Endothelial cell (in vitro differentiated cells): ENCODE measurements at regions not wholly inside any gene's neighbourhood (a gene's known extent, or its start where the extent isn't known, plus 50 kb on each side); places are given as distances from the start of the nearest gene placed in this dataset.

Experiments used
- DNase-seq: peaks from one replicate; pipeline ENCODE4 v3.0.0; 2021; ENCODE audit warnings: low spot score
- H3K27ac Mint-ChIP-seq: one replicate; pipeline ENCODE4 v1.8.0; 2021; ENCODE audit warnings: mixed read lengths, inconsistent platforms; ENCODE audit not compliant: unreplicated experiment
- H3K27me3 Mint-ChIP-seq: one replicate; pipeline ENCODE4 v1.8.0; 2021; ENCODE audit warnings: mild to moderate bottlenecking, moderate library complexity, mixed read lengths, inconsistent platforms; ENCODE audit not compliant: unreplicated experiment
- H3K36me3 Mint-ChIP-seq: one replicate; pipeline ENCODE4 v1.8.0; 2021; ENCODE audit warnings: mild to moderate bottlenecking, low read depth, mixed read lengths, inconsistent platforms; ENCODE audit not compliant: unreplicated experiment
- H3K4me1 Mint-ChIP-seq: one replicate; pipeline ENCODE4 v1.8.0; 2021; ENCODE audit warnings: mild to moderate bottlenecking, mixed read lengths, inconsistent platforms; ENCODE audit not compliant: unreplicated experiment
- H3K4me3 Mint-ChIP-seq: one replicate; pipeline ENCODE4 v1.8.0; 2021; ENCODE audit warnings: mild to moderate bottlenecking, mixed read lengths, inconsistent platforms; ENCODE audit not compliant: unreplicated experiment
- H3K9me3 Mint-ChIP-seq: one replicate; pipeline ENCODE4 v1.8.0; 2021; ENCODE audit warnings: mixed read lengths, inconsistent platforms; ENCODE audit not compliant: unreplicated experiment
- TF ChIP-seq, protein P1 (sequence below): fragments of 200-600 bp; sonication (generic); IDR thresholded peaks from one replicate; pipeline ENCODE4 v1.5.0; 2021; ENCODE audit warnings: antibody characterized with exemption; ENCODE audit not compliant: unreplicated experiment

DNA sequence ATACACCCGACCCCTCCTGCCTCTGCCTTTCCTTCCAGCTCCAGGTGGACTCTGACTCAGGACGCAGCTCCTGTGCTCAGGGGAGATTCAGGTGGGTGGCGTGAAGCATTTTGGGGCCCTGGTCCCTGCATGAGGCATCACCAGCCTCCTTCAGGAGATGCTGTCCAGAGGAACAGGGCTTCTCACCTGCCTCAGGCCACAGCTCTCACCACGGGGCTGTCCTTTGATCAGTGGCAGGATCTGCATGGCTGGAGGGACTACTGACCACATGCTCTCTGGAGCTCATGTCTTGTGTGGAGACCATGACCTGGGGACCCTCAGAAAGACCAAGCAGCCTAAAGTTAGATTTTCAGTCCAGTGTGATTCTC is 58.8 kb downstream of the GGTLC2 start:
- H3K27ac Mint-ChIP-seq, result no peak overlapping the region
- no peak for DNase-seq
- H3K4me1 Mint-ChIP-seq, result peaks cover 8% of the 10 kb centered on the region
- TF ChIP-seq, protein P1, sequence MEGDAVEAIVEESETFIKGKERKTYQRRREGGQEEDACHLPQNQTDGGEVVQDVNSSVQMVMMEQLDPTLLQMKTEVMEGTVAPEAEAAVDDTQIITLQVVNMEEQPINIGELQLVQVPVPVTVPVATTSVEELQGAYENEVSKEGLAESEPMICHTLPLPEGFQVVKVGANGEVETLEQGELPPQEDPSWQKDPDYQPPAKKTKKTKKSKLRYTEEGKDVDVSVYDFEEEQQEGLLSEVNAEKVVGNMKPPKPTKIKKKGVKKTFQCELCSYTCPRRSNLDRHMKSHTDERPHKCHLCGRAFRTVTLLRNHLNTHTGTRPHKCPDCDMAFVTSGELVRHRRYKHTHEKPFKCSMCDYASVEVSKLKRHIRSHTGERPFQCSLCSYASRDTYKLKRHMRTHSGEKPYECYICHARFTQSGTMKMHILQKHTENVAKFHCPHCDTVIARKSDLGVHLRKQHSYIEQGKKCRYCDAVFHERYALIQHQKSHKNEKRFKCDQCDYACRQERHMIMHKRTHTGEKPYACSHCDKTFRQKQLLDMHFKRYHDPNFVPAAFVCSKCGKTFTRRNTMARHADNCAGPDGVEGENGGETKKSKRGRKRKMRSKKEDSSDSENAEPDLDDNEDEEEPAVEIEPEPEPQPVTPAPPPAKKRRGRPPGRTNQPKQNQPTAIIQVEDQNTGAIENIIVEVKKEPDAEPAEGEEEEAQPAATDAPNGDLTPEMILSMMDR, result no peak
- H3K9me3 Mint-ChIP-seq, result no peaks in the 10 kb centered on the region
- peaks cover 4% of the 10 kb centered on the region for H3K27me3 Mint-ChIP-seq
- no peak overlapping the region for H3K4me3 Mint-ChIP-seq
- H3K36me3 Mint-ChIP-seq, result no peaks in the 10 kb centered on the region

- Mint-ChIP-seq H3K9me3 (no peaks in the 10 kb centered on the region), H3K4me3 (no peak overlapping the region), H3K4me1 (peaks cover 3% of the 10 kb centered on the region), H3K27ac (no peak overlapping the region), H3K27me3 (peaks cover 4% of the 10 kb centered on the region), H3K36me3 (no peaks in the 10 kb centered on the region)
- TF ChIP-seq, protein P1, result no peak
- no peak for DNase-seq
Measured at GRCh38 chr22:22703715-22704114, 59.3 kb downstream of the GGTLC2 start.

DNA sequence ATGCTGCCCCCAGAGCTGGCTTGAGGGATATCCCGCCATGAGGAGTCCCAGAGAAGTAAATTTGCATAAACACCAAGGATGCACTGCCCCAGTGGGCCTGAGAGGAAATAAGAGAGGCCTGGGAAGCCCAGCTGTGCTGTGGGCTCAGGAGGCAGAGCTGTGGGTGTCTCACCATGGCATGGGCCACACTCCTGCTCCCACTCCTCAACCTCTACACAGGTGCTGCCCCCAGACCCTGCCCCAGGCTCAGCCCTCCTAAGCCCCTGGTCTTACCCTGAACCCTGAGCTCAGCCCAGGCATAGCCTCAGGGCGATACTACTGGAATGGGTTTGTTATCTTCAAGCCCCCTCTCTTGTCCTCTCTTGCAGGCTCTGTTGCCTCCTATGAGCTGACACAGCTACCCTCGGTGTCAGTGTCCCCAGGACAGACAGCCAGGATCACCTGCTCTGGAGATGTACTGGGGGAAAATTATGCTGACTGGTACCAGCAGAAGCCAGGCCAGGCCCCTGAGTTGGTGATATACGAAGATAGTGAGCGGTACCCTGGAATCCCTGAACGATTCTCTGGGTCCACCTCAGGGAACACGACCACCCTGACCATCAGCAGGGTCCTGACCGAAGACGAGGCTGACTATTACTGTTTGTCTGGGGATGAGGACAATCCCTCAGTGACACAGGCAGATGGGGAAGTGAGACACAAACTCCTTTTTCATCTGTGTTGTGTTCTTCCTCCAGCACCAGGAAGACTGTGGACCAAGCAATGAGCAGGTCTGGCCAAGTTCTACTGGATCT is 59.9 kb downstream of the GGTLC2 start:
- H3K27me3 Mint-ChIP-seq, result peaks cover 4% of the 10 kb centered on the region

DNA sequence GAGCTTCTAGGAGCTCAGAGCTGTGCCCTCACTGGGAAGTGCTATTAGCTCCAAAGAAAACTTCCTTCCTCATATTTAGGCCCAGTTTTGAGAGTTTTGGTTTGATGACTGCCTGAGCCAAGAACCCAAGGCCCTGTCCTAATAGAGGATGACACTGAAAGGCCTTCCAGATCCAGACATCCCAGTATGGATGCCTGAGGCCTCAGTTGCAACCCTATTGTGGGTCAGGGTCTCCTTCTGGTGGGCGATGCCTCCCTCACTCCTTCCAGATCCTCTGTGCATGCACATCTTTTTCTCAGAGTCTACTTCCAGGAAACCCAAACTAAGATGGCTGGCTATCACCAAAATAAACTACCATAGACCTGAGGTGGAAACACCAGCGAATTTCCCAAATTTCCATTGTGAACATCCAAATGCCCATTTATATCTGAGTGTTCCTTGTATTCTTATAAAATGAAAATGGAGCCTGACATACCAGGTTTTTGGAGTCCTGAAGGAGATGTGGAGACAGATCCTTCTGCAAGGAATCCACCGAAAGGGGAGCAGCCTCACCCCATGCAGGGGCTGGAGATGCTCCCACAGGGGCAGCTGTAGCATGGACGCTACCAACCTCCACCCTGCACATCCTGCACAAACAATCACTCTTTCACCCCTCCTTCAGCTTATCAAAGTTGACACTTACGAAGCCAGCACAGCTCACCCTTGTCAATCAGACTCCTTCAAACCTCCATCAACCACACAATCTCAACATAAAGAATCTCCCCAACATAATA is 61.1 kb downstream of the GGTLC2 start:
- no peak for DNase-seq
- Mint-ChIP-seq H3K27me3 (peaks cover 4% of the 10 kb centered on the region), H3K4me1 (no peaks in the 10 kb centered on the region), H3K36me3 (no peaks in the 10 kb centered on the region), H3K27ac (no peak overlapping the region), H3K4me3 (no peak overlapping the region), H3K9me3 (no peaks in the 10 kb centered on the region)
- TF ChIP-seq, protein P1, result no peak

More for the DNA sequence above, 59.9 kb downstream of the GGTLC2 start:
- no peaks in the 10 kb centered on the region for H3K36me3 Mint-ChIP-seq
- DNase-seq, result no peak
- no peak overlapping the region for H3K4me3 Mint-ChIP-seq
- H3K9me3 Mint-ChIP-seq, result no peaks in the 10 kb centered on the region
- TF ChIP-seq, protein P1, result no peak
- no peak overlapping the region for H3K27ac Mint-ChIP-seq
- H3K4me1 Mint-ChIP-seq, result no peaks in the 10 kb centered on the region
